H9 (cell line): ENCODE measurements at regions not wholly inside any gene's neighbourhood (a gene's known extent, or its start where the extent isn't known, plus 50 kb on each side); places are given as distances from the start of the nearest gene placed in this dataset.

Source experiments
- DNase-seq: peaks from one replicate; pipeline ENCODE4 v3.0.0-alpha.2; 2017
- H2AFZ ChIP-seq: one replicate; pipeline ENCODE4 v1.6.1; 2013; ENCODE audit warnings: mild to moderate bottlenecking, low read length, control low read depth, moderate library complexity
- H2AK5ac ChIP-seq: 2 replicates; pipeline ENCODE4 v1.6.1; 2013; ENCODE audit warnings: low read length, control low read depth, mixed read lengths; ENCODE audit not compliant: insufficient read length
- H2BK120ac ChIP-seq: one replicate; pipeline ENCODE4 v1.6.1; 2013; ENCODE audit warnings: low read depth, mild to moderate bottlenecking, low read length, control low read depth, inconsistent platforms; ENCODE audit not compliant: poor library complexity, severe bottlenecking
- H2BK12ac ChIP-seq: 2 replicates; pipeline ENCODE4 v1.6.1; 2013; ENCODE audit warnings: low read length, control low read depth, mixed read lengths, low read depth; ENCODE audit not compliant: insufficient read length
- H2BK15ac ChIP-seq: 2 replicates; pipeline ENCODE4 v1.6.1; 2013; ENCODE audit warnings: low read depth, low read length, control low read depth
- H2BK20ac ChIP-seq: one replicate; pipeline ENCODE4 v1.6.1; 2013; ENCODE audit warnings: low read depth, mild to moderate bottlenecking, low read length, control low read depth, inconsistent platforms; ENCODE audit not compliant: poor library complexity, severe bottlenecking
- H2BK5ac ChIP-seq: 2 replicates; pipeline ENCODE4 v1.6.1; 2013; ENCODE audit warnings: low read length, control low read depth, mixed read lengths; ENCODE audit not compliant: insufficient read length
- H3K14ac ChIP-seq: 2 replicates; pipeline ENCODE4 v1.6.1; 2013; ENCODE audit warnings: low read length, control low read depth; ENCODE audit not compliant: insufficient read depth
- H3K18ac ChIP-seq: 2 replicates; pipeline ENCODE4 v1.6.1; 2013; ENCODE audit warnings: low read depth, mild to moderate bottlenecking, mixed read lengths, low read length, control low read depth; ENCODE audit not compliant: insufficient read length
- H3K23ac ChIP-seq: 2 replicates; pipeline ENCODE4 v1.6.1; 2013; ENCODE audit warnings: low read length, control low read depth, mixed read lengths, low read depth; ENCODE audit not compliant: insufficient read length
- H3K23me2 ChIP-seq: 2 replicates; pipeline ENCODE4 v1.6.1; 2013; ENCODE audit warnings: low read depth, mild to moderate bottlenecking, mixed read lengths, low read length, control low read depth; ENCODE audit not compliant: insufficient read length, poor library complexity, severe bottlenecking
- H3K27ac ChIP-seq: 2 replicates; pipeline ENCODE4 v1.5.1; 2013; ENCODE audit warnings: low read length, control low read depth, mixed read lengths, low read depth; ENCODE audit not compliant: insufficient read length
- H3K27me3 ChIP-seq: 2 replicates; pipeline ENCODE4 v1.6.1; 2013; ENCODE audit warnings: low read length, control low read depth, inconsistent platforms; ENCODE audit not compliant: insufficient read depth
- H3K4ac ChIP-seq: 2 replicates; pipeline ENCODE4 v1.6.1; 2013; ENCODE audit warnings: low read depth, mild to moderate bottlenecking, control low read depth, inconsistent platforms, low read length, moderate library complexity
- H3K4me1 ChIP-seq: 2 replicates; pipeline ENCODE4 v1.6.1; 2013; ENCODE audit warnings: low read length, control low read depth, inconsistent platforms; ENCODE audit not compliant: insufficient read depth
- H3K4me2 ChIP-seq: 2 replicates; pipeline ENCODE4 v1.6.1; 2013; ENCODE audit warnings: low read length, control low read depth, mixed read lengths; ENCODE audit not compliant: insufficient read length, insufficient read depth
- H3K56ac ChIP-seq: 2 replicates; pipeline ENCODE4 v1.6.1; 2013; ENCODE audit warnings: low read depth, mild to moderate bottlenecking, mixed read lengths, low read length, control low read depth; ENCODE audit not compliant: insufficient read length
- H3K79me1 ChIP-seq: 2 replicates; pipeline ENCODE4 v1.6.1; 2013; ENCODE audit warnings: low read depth, mild to moderate bottlenecking, moderate library complexity, low read length, control low read depth, inconsistent platforms; ENCODE audit not compliant: insufficient read depth, poor library complexity, severe bottlenecking
- H3K79me2 ChIP-seq: 2 replicates; pipeline ENCODE4 v1.6.1; 2013; ENCODE audit warnings: low read length, control low read depth, inconsistent platforms; ENCODE audit not compliant: insufficient read depth
- H3K9ac ChIP-seq: 2 replicates; pipeline ENCODE4 v1.6.1; 2013; ENCODE audit warnings: low read length, control low read depth, mixed read lengths; ENCODE audit not compliant: insufficient read length; ENCODE audit errors: extremely low read depth
- H3K9me3 ChIP-seq: one replicate; pipeline ENCODE4 v1.6.1; 2013; ENCODE audit warnings: low read depth, low read length, inconsistent platforms; ENCODE audit not compliant: control insufficient read depth
- H3T11ph ChIP-seq: one replicate; pipeline ENCODE4 v1.6.1; 2013; ENCODE audit warnings: mild to moderate bottlenecking, low read length, control low read depth, inconsistent platforms
- H4K20me1 ChIP-seq: one replicate; pipeline ENCODE4 v1.6.1; 2013; ENCODE audit not compliant: control insufficient read depth, insufficient read length, insufficient read depth
- H4K5ac ChIP-seq: 2 replicates; pipeline ENCODE4 v1.6.1; 2013; ENCODE audit warnings: low read depth, mild to moderate bottlenecking, mixed read lengths, low read length, control low read depth; ENCODE audit not compliant: insufficient read length
- H4K8ac ChIP-seq: replicated peaks from 2 replicates; pipeline ENCODE4 v1.6.1; 2013; ENCODE audit warnings: low read length, control low read depth, mixed read lengths, low read depth; ENCODE audit not compliant: insufficient read length
- H4K91ac ChIP-seq: 2 replicates; pipeline ENCODE4 v1.6.1; 2013; ENCODE audit warnings: low read depth, mild to moderate bottlenecking, moderate library complexity, mixed read lengths, low read length, control low read depth; ENCODE audit not compliant: insufficient read length
- H3K27ac Mint-ChIP-seq, 3 experiments: 2 replicates in 2 of 3; 3 replicates in 1 of 3; pipeline ENCODE4 v1.8.0; 2020 to 2021; ENCODE audit warnings: mixed read lengths in 3 of 3, mild to moderate bottlenecking in 1 of 3, moderate library complexity in 1 of 3
- H3K27me3 Mint-ChIP-seq: 2 replicates; pipeline ENCODE4 v1.8.0; 2021; ENCODE audit warnings: low read depth, mild to moderate bottlenecking, moderate library complexity, mixed read lengths
- H3K36me3 Mint-ChIP-seq, 3 experiments: 2 replicates in 2 of 3; 3 replicates in 1 of 3; pipeline ENCODE4 v1.8.0; 2020 to 2021; ENCODE audit warnings: low read depth in 3 of 3, mixed read lengths in 3 of 3; ENCODE audit not compliant: insufficient read depth in 1 of 3
- H3K4me1 Mint-ChIP-seq, 2 experiments: 2 replicates each; pipeline ENCODE4 v1.8.0; 2020; ENCODE audit warnings: mixed read lengths in 2 of 2
- H3K4me3 Mint-ChIP-seq, 2 experiments: 2 replicates in 1 of 2; 3 replicates in 1 of 2; pipeline ENCODE4 v1.8.0; 2020 to 2021; ENCODE audit warnings: mild to moderate bottlenecking in 2 of 2, mixed read lengths in 2 of 2, moderate library complexity in 1 of 2
- H3K9me3 Mint-ChIP-seq, 2 experiments: 2 replicates in 1 of 2; 3 replicates in 1 of 2; pipeline ENCODE4 v1.8.0; 2020; ENCODE audit warnings: mild to moderate bottlenecking in 2 of 2, mixed read lengths in 2 of 2, moderate library complexity in 1 of 2
- CTCF ChIP-seq: fragments of 200-600 bp; sonication (generic); conservative IDR thresholded peaks from 3 replicates; pipeline ENCODE4 v1.8.0; 2021; ENCODE audit warnings: antibody characterized with exemption, mild to moderate bottlenecking
- WGBS: extraction: QIAGEN DNeasy Blood & Tissue Kit; methylation state at CpG from one replicate; pipeline ENCODE4 v1.1.7; 2013; ENCODE audit warnings: missing lambda C conversion rate, low lambda C conversion rate, mixed read lengths; ENCODE audit not compliant: insufficient read length; ENCODE audit errors: extremely low coverage; 5-methylcytosine and 5-hydroxymethylcytosine counted together

GRCh38 chrX:63929608-63930007 lies 144.6 kb upstream of the ARHGEF9 start:
- no peak overlapping the region for H3T11ph ChIP-seq
- H3K4me2 ChIP-seq, result no peak overlapping the region
- no peaks in the 10 kb centered on the region for H3K27me3 ChIP-seq
- H2AFZ ChIP-seq, result no peak overlapping the region
- H2AK5ac ChIP-seq, result no peak overlapping the region
- no peak overlapping the region for H3K14ac ChIP-seq
- no peak overlapping the region for H4K5ac ChIP-seq
- H3K23ac ChIP-seq, result no peak overlapping the region
- Mint-ChIP-seq H3K27me3 (no peaks in the 10 kb centered on the region; the same call in none of the 2 replicates), H3K4me1 (peaks cover 9 to 13% of the 10 kb centered on the region in 2 experiments), H3K4me3 (no peak overlapping the region), H3K9me3 (peaks cover 76 to 81% of the 10 kb centered on the region in 2 experiments), H3K36me3 (peaks cover 5 to 15% (median 5%) of the 10 kb centered on the region in 3 experiments), H3K27ac (no peak overlapping the region)
- H2BK120ac ChIP-seq, result no peak overlapping the region
- H2BK15ac ChIP-seq, result no peak overlapping the region
- H3K18ac ChIP-seq, result no peak overlapping the region
- H3K27ac ChIP-seq, result no peak overlapping the region
- no peaks in the 10 kb centered on the region for H3K23me2 ChIP-seq
- peaks cover 63% of the 10 kb centered on the region for H3K9me3 ChIP-seq
- H4K91ac ChIP-seq, result no peak overlapping the region
- H2BK12ac ChIP-seq, result no peak overlapping the region
- H3K4ac ChIP-seq, result no peak overlapping the region
- no peak overlapping the region for H2BK5ac ChIP-seq
- H3K9ac ChIP-seq, result no peak overlapping the region
- H3K4me1 ChIP-seq, result no peaks in the 10 kb centered on the region
- TF ChIP-seq CTCF, result no peak
- no peaks in the 10 kb centered on the region for H3K79me2 ChIP-seq
- H2BK20ac ChIP-seq, result no peak overlapping the region
- H4K8ac ChIP-seq, result no peak overlapping the region
- WGBS, result no CpG with 5 or more reads among the region's 4 CpGs
- no peaks in the 10 kb centered on the region for H4K20me1 ChIP-seq
- H3K56ac ChIP-seq, result no peak overlapping the region
- H3K79me1 ChIP-seq, result no peaks in the 10 kb centered on the region
- DNase-seq, result no peak
